Fibroblast of lung (primary cell): ENCODE measurements at regions not wholly inside any gene's neighbourhood (a gene's known extent, or its start where the extent isn't known, plus 50 kb on each side); places are given as distances from the start of the nearest gene placed in this dataset.

ENCODE experiments used
- CTCF ChIP-seq, 2 donors: IDR thresholded peaks in 1 of 2; conservative IDR thresholded peaks in 1 of 2; 1 replicate in 1 of 2; 2 replicates in 1 of 2; pipeline ENCODE4 v1.5.1; 2011 to 2012; ENCODE audit warnings: low read length in 2 of 2, control low read depth in 1 of 2, inconsistent platforms in 1 of 2, low read depth in 1 of 2, mild to moderate bottlenecking in 1 of 2
- EZH2 ChIP-seq: IDR thresholded peaks from 2 replicates; pipeline ENCODE4 v1.5.1; 2012; ENCODE audit warnings: low read length, control low read depth, mild to moderate bottlenecking; ENCODE audit errors: missing control alignments

GRCh38 chr14:29126361-29126760 lies 359.8 kb downstream of the FOXG1 start:
- no peak for TF ChIP-seq CTCF (conservative IDR thresholded peaks at IDR 0.05 in 1 of 2, IDR thresholded peaks at IDR 0.05 in 1 of 2; ENCODE audit: low read depth in 1 of 2, low read length in 2 of 2)
- no peak for TF ChIP-seq EZH2
